HS-27A (cell line): ENCODE measurements at regions not wholly inside any gene's neighbourhood (a gene's known extent, or its start where the extent isn't known, plus 50 kb on each side); places are given as distances from the start of the nearest gene placed in this dataset.

Source experiments
- DNase-seq: peaks from one replicate; pipeline ENCODE4 v3.0.0-alpha.2; 2012; ENCODE audit warnings: low read depth, missing footprints

- DNase-seq, result no peak
Observed at GRCh38 chr16:54411544-54411943, 125.0 kb upstream of the IRX3 start.

GRCh38 chr16:54409982-54410381 lies 123.4 kb upstream of the IRX3 start:
- no peak for DNase-seq

GRCh38 chr16:54407596-54407995 lies 121.0 kb upstream of the IRX3 start:
- DNase-seq, result no peak

- DNase-seq, result no peak
Observed at GRCh38 chr16:54405478-54405877, 118.9 kb upstream of the IRX3 start.

GRCh38 chr16:54403580-54403979 lies 117.0 kb upstream of the IRX3 start:
- DNase-seq, result no peak

GRCh38 chr16:54402873-54403272 lies 116.3 kb upstream of the IRX3 start:
- no peak for DNase-seq

GRCh38 chr16:54402270-54402669 lies 115.7 kb upstream of the IRX3 start:
- no peak for DNase-seq

GRCh38 chr16:54400261-54400660 lies 113.7 kb upstream of the IRX3 start:
- no peak for DNase-seq

GRCh38 chr16:54398986-54399385 lies 112.4 kb upstream of the IRX3 start:
- no peak for DNase-seq

- DNase-seq, result no peak
Observed at GRCh38 chr16:54397838-54398237, 111.3 kb upstream of the IRX3 start.

GRCh38 chr16:54397190-54397835 lies 110.7 kb upstream of the IRX3 start:
- DNase-seq, result no peak

GRCh38 chr16:54389836-54390494 lies 103.4 kb upstream of the IRX3 start:
- no peak for DNase-seq

GRCh38 chr16:54385141-54385540 lies 98.6 kb upstream of the IRX3 start:
- DNase-seq, result no peak

GRCh38 chr16:54381601-54382313 lies 95.2 kb upstream of the IRX3 start:
- DNase-seq, result no peak

GRCh38 chr16:54375071-54375470 lies 88.5 kb upstream of the IRX3 start:
- no peak for DNase-seq

GRCh38 chr16:54373534-54374520 lies 87.2 kb upstream of the IRX3 start:
- DNase-seq, result peak; percentile 85

GRCh38 chr16:54370278-54371040 lies 83.9 kb upstream of the IRX3 start:
- DNase-seq, result no peak

- no peak for DNase-seq
Observed at GRCh38 chr16:54369861-54370260, 83.3 kb upstream of the IRX3 start.

GRCh38 chr16:54366943-54367342 lies 80.4 kb upstream of the IRX3 start:
- no peak for DNase-seq

GRCh38 chr16:54365990-54366634 lies 79.5 kb upstream of the IRX3 start:
- no peak for DNase-seq

- no peak for DNase-seq
Observed at GRCh38 chr16:54363766-54364165, 77.2 kb upstream of the IRX3 start.
